HT1080 (cell line): ENCODE measurements at regions not wholly inside any gene's neighbourhood (a gene's known extent, or its start where the extent isn't known, plus 50 kb on each side); places are given as distances from the start of the nearest gene placed in this dataset.
"Not testable (repeated sequence)": the region's sequence is repeated elsewhere in the genome, so short reads cannot be mapped to it uniquely, and the experiment has no call there.

Source experiments
- DNase-seq: peaks from one replicate; pipeline ENCODE4 v3.0.0-alpha.2; 2015; ENCODE audit warnings: low read depth

- DNase-seq: no peak
Observed at GRCh38 chr2:234898534-234899053, 53.2 kb upstream of the SH3BP4 start.

- DNase-seq: not testable (repeated sequence)
Observed at GRCh38 chr2:234888442-234888841, 63.4 kb upstream of the SH3BP4 start.

- DNase-seq: no peak
Observed at GRCh38 chr2:234887195-234887594, 64.6 kb upstream of the SH3BP4 start.

GRCh38 chr2:234885886-234886285 is 65.9 kb upstream of the SH3BP4 start:
- no peak for DNase-seq

GRCh38 chr2:234885118-234885517 is 66.7 kb upstream of the SH3BP4 start:
- DNase-seq: no peak

- DNase-seq: no peak
Observed at GRCh38 chr2:234884591-234884990, 67.2 kb upstream of the SH3BP4 start.

- DNase-seq: peak; percentile 87
Observed at GRCh38 chr2:234881413-234882241, 70.2 kb upstream of the SH3BP4 start.

GRCh38 chr2:234880551-234881211 is 71.1 kb upstream of the SH3BP4 start:
- DNase-seq: peak; percentile 87

GRCh38 chr2:234879671-234880455 is 72.0 kb upstream of the SH3BP4 start:
- peak; percentile 56 for DNase-seq

- not testable (repeated sequence) for DNase-seq
Observed at GRCh38 chr2:234876621-234877020, 75.2 kb upstream of the SH3BP4 start.

GRCh38 chr2:234874347-234875046 is 77.3 kb upstream of the SH3BP4 start:
- no peak for DNase-seq

GRCh38 chr2:234873828-234874173 is 78.0 kb upstream of the SH3BP4 start:
- peak; percentile 29 for DNase-seq

- DNase-seq: no peak
Observed at GRCh38 chr2:234873103-234873827, 78.6 kb upstream of the SH3BP4 start.

- DNase-seq: no peak
Observed at GRCh38 chr2:234869969-234870368, 81.8 kb upstream of the SH3BP4 start.

GRCh38 chr2:234869164-234869563 is 82.7 kb upstream of the SH3BP4 start:
- no peak for DNase-seq

GRCh38 chr2:234867882-234868285 is 83.9 kb upstream of the SH3BP4 start:
- no peak for DNase-seq

GRCh38 chr2:234865586-234865985 is 86.2 kb upstream of the SH3BP4 start:
- no peak for DNase-seq

GRCh38 chr2:234865040-234865439 is 86.8 kb upstream of the SH3BP4 start:
- no peak for DNase-seq

- no peak for DNase-seq
Observed at GRCh38 chr2:234864506-234864905, 87.3 kb upstream of the SH3BP4 start.
